Vagina (tissue), 2 donors: ENCODE measurements at regions not wholly inside any gene's neighbourhood (a gene's known extent, or its start where the extent isn't known, plus 50 kb on each side); places are given as distances from the start of the nearest gene placed in this dataset.

Source experiments
- DNase-seq, 2 donors: peaks; one replicate each; pipeline ENCODE4 v3.0.0-alpha.2; 2017; ENCODE audit errors: extremely low spot score in 2 of 2
- H3K27ac ChIP-seq: fragments of 200-600 bp; sonication (generic); one replicate; pipeline ENCODE4 v1.5.1; 2019
- H3K27me3 ChIP-seq: fragments of 200-600 bp; sonication (generic); one replicate; pipeline ENCODE4 v1.5.1; 2019
- H3K36me3 ChIP-seq, 2 donors: fragments of 200-600 bp; sonication (generic); one replicate each; pipeline ENCODE4 v1.5.1; 2017 to 2019
- H3K4me1 ChIP-seq: fragments of 200-600 bp; sonication (generic); one replicate; pipeline ENCODE4 v1.5.1; 2019
- H3K4me3 ChIP-seq, 2 donors: fragments of 200-600 bp; sonication (generic); 1 replicate in 1 of 2; 2 replicates in 1 of 2; pipeline ENCODE4 v1.5.1; 2016 to 2019
- H3K9me3 ChIP-seq: fragments of 200-600 bp; sonication (generic); one replicate; pipeline ENCODE4 v1.5.1; 2019
- POLR2A ChIP-seq, 2 donors: fragments of 450-650 bp; IDR thresholded peaks; one replicate each; pipeline ENCODE4 v1.6.1; 2017; ENCODE audit warnings: antibody characterized with exemption in 2 of 2, mild to moderate bottlenecking in 2 of 2, moderate library complexity in 2 of 2
- POLR2AphosphoS5 ChIP-seq, 2 donors: sonication (generic); formaldehyde crosslinking; IDR thresholded peaks; one replicate each; pipeline ENCODE4 v1.9.0; 2017; ENCODE audit warnings: antibody characterized with exemption in 2 of 2, mild to moderate bottlenecking in 2 of 2, low read depth in 1 of 2; ENCODE audit not compliant: insufficient read depth in 1 of 2
- intact Hi-C: fragments of 100-400 bp; cut with DNase I; formaldehyde crosslinking; loops from one replicate; pipeline ENCODE4 v1.15.1; 2023
- TF ChIP-seq, protein P1 (sequence below), 3 experiments: fragments of 450-650 bp in 2 of 3; fragments of 200-600 bp in 1 of 3; sonication (generic) in 1 of 3; IDR thresholded peaks; one replicate each; pipeline ENCODE4 v1.5.1; 2017 to 2019; ENCODE audit warnings: antibody characterized with exemption in 3 of 3, mild to moderate bottlenecking in 2 of 3, moderate library complexity in 2 of 3

- TF ChIP-seq POLR2A (IDR thresholded peaks at IDR 0.05) (no peak), POLR2AphosphoS5 (IDR thresholded peaks at IDR 0.05; ENCODE audit: insufficient read depth in 1 of 2, low read depth in 1 of 2) (no peak)
- TF ChIP-seq, protein P1, sequence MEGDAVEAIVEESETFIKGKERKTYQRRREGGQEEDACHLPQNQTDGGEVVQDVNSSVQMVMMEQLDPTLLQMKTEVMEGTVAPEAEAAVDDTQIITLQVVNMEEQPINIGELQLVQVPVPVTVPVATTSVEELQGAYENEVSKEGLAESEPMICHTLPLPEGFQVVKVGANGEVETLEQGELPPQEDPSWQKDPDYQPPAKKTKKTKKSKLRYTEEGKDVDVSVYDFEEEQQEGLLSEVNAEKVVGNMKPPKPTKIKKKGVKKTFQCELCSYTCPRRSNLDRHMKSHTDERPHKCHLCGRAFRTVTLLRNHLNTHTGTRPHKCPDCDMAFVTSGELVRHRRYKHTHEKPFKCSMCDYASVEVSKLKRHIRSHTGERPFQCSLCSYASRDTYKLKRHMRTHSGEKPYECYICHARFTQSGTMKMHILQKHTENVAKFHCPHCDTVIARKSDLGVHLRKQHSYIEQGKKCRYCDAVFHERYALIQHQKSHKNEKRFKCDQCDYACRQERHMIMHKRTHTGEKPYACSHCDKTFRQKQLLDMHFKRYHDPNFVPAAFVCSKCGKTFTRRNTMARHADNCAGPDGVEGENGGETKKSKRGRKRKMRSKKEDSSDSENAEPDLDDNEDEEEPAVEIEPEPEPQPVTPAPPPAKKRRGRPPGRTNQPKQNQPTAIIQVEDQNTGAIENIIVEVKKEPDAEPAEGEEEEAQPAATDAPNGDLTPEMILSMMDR (IDR thresholded peaks at IDR 0.05) = no peak
- H3K4me1 ChIP-seq = no peaks in the 10 kb centered on the region
- H3K27ac ChIP-seq = no peak overlapping the region
- H3K4me3 ChIP-seq = no peak overlapping the region
- no peaks in the 10 kb centered on the region for H3K27me3 ChIP-seq
- no peaks in the 10 kb centered on the region for H3K36me3 ChIP-seq
- intact Hi-C loops = no loop called here
- DNase-seq = no peak
- H3K9me3 ChIP-seq = no peaks in the 10 kb centered on the region
These were observed 134.0 kb downstream of the HFE start for GRCh38 chr6:26221186-26221585.

DNA sequence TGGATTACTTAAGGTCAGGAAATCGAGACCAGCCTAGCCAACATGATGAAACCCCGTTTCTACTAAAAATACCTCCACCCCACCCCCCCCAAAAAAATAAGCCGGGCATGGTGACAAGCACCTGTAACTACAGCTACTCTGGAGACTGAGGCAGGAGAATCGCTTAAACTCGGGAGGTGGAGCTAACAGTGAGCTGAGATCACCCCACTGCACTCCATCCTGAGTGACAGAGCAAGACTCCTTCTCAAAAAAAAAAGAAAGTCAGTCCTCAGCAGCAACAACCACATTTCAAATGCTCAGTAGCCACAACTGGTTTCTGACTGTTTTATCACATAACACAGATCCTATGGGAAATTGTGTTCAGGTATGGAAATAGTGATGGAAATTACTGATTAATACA lies 135.3 kb downstream of the HFE start:
- H3K4me1 ChIP-seq = no peaks in the 10 kb centered on the region
- DNase-seq = no peak
- H3K9me3 ChIP-seq = no peaks in the 10 kb centered on the region
- no peak overlapping the region for H3K4me3 ChIP-seq
- H3K27ac ChIP-seq = no peak overlapping the region
- TF ChIP-seq, protein P1 (IDR thresholded peaks at IDR 0.05) = no peak
- TF ChIP-seq POLR2AphosphoS5 (IDR thresholded peaks at IDR 0.05; ENCODE audit: insufficient read depth in 1 of 2, low read depth in 1 of 2) (no peak), POLR2A (IDR thresholded peaks at IDR 0.05) (no peak)
- intact Hi-C loops = no loop called here
- no peaks in the 10 kb centered on the region for H3K27me3 ChIP-seq
- H3K36me3 ChIP-seq = no peaks in the 10 kb centered on the region

GRCh38 chr6:26223228-26223627 lies 136.0 kb downstream of the HFE start:
- Histone ChIP-seq H3K36me3 (no peaks in the 10 kb centered on the region), H3K9me3 (no peaks in the 10 kb centered on the region), H3K4me3 (peak overlapping the region; percentile 48 to 49), H3K4me1 (no peaks in the 10 kb centered on the region), H3K27ac (peak overlapping the region; percentile 68), H3K27me3 (no peaks in the 10 kb centered on the region)
- no peak for DNase-seq
- intact Hi-C loops = no loop called here
- TF ChIP-seq POLR2A (IDR thresholded peaks at IDR 0.05) (no peak), POLR2AphosphoS5 (IDR thresholded peaks at IDR 0.05; ENCODE audit: insufficient read depth in 1 of 2, low read depth in 1 of 2) (no peak)
- TF ChIP-seq, protein P1 (IDR thresholded peaks at IDR 0.05) = no peak

DNA sequence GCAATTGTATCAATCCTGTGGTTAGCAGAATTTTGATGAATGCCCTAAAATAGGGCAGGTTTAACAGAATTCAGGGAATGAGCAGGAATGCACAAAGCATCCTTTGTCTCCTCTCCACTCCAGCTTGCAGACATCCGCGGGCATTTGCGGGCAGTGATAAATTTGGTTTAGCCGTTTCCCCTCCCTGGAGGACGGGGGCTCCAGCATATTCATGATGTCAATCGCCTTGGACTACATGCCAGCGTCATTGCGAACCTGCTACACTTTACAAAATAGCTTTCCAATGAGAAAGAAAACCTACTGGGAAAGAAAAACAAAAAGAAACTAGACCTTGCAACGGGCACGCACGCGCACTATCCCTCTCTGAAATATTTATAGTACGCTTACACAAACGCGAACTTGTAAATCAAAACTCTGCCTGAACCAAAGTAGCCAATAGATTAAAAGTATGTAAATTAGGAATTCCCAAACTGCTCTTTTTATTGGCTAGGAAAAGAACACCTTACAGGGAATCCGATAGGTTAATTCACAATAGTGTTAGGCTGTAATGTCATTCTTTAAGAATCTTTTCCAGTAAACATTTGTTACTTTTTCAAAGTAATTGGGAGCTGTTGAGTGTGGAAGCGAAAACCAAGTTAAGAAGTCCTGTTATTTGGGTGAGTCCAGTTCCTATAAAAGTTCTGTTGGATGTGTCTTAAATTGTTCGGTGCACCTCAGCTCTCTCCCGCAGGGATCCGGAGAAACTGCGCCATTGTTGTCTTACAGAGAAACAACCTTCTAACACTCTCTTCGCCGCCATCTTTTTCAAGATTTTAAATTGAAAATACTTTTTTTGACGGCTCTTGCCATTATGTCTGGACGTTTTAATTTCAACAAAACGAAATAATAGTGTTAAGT lies 136.7 kb downstream of the HFE start:
- no peak for DNase-seq
- H3K27ac ChIP-seq = peak overlapping the region; percentile 68
- H3K27me3 ChIP-seq = no peaks in the 10 kb centered on the region
- H3K36me3 ChIP-seq = no peaks in the 10 kb centered on the region
- peak overlapping the region; percentile 48 to 49 for H3K4me3 ChIP-seq
- TF ChIP-seq POLR2AphosphoS5 (IDR thresholded peaks at IDR 0.05; ENCODE audit: insufficient read depth in 1 of 2, low read depth in 1 of 2) = peak; percentile 32 to 96
- TF ChIP-seq, protein P1 (IDR thresholded peaks at IDR 0.05) = no peak
- intact Hi-C loops = no loop called here
- H3K9me3 ChIP-seq = no peaks in the 10 kb centered on the region
- no peaks in the 10 kb centered on the region for H3K4me1 ChIP-seq

DNA sequence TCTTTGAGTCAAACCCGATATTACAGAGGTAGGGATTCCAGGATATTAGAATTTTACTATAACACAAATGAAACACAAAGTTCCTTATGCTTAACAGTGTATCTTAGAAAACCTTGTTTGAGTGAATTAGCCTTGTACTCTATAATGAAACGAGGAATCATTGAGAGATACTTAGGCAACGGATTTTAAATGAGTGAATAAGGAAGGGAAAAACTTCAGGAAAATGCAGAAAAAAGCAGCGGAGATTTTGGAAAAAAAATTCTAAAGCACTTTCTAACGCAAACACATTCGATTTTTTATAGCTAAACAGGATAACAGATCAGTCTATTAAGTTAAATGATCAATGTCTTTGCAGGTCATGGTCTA lies 137.3 kb downstream of the HFE start:
- no peaks in the 10 kb centered on the region for H3K36me3 ChIP-seq
- H3K27me3 ChIP-seq = no peaks in the 10 kb centered on the region
- peak overlapping the region; percentile 48 to 49 for H3K4me3 ChIP-seq
- no peaks in the 10 kb centered on the region for H3K4me1 ChIP-seq
- no peak for TF ChIP-seq POLR2AphosphoS5 (IDR thresholded peaks at IDR 0.05; ENCODE audit: insufficient read depth in 1 of 2, low read depth in 1 of 2)
- intact Hi-C loops = no loop called here
- H3K9me3 ChIP-seq = no peaks in the 10 kb centered on the region
- peak overlapping the region; percentile 68 for H3K27ac ChIP-seq
- no peak for DNase-seq
